ENCODE measurements at regions not wholly inside any gene's neighbourhood (a gene's known extent, or its start where the extent isn't known, plus 50 kb on each side); places are given as distances from the start of the nearest gene placed in this dataset.
"Not testable (repeated sequence)": the region's sequence is repeated elsewhere in the genome, so short reads cannot be mapped to it uniquely, and the experiment has no call there.

DNA sequence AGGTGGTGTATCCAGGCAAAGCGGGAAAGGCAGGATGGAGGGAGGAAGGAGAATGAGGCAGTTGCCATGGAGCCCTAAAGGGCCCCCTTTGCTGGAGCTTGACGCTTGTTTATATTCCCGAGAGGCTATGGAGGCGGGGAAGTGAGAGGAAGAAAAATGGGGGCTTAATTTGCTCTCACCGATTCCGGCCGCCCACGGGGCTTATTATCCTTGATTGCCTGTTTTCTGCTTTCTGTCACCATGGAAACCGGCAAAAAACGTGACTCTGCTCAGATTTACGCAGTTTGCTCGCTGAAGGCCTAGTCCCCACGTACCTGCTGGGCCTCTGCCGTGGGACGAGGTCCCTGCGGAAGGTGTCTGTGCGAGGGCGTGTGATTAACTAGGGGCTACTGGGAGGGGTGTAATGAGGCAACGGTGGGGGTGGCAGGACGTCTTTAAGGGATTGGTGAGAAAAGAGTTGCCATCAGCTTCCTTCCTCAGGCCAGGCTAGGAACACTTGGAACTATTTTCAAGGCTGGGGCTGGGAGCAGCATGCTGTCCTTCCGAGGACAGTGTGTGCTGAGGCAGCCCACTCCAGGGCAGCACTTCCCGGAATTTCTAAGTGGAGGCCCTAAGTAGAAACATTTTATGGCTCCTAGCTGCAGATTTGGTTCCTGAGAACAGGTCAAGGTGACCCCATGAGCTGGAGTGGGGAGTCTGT is 110.8 kb upstream of the NDN start:
- H3K4me3 Mint-ChIP-seq = no peak overlapping the region
- no peak overlapping the region for H3K27ac Mint-ChIP-seq
- H3K27me3 Mint-ChIP-seq (ENCODE audit: insufficient read depth) = no peaks in the 10 kb centered on the region
- H3K36me3 Mint-ChIP-seq (ENCODE audit: low read depth) = no peaks in the 10 kb centered on the region
- DNase-seq (ENCODE audit: low spot score) = no peak
- peaks cover 42% of the 10 kb centered on the region for H3K9me3 Mint-ChIP-seq
- H3K4me1 Mint-ChIP-seq (ENCODE audit: low read depth) = no peaks in the 10 kb centered on the region
- intact Hi-C loops (cut with micrococcal nuclease) = no loop called here

DNA sequence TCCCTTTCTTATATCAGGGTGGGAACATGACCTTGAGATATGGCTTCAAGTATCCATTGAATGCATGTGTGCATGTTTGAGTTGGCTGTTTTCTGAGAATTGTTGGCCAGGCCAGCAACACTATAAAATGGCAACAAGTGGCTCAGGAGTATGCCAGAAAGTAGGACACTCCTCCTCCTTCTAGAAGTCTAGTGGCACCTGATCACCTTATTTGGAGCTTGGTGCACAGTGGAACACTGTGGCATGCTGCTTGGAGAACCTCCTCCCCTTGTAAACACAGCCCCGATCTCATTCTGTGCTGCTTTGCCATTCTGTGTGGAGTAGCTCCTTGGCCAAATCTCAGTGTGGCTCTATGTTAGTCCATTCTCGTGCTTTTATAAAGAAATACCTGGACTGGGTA is 114.8 kb upstream of the NDN start:
- no peak for DNase-seq (ENCODE audit: low spot score)
- H3K4me3 Mint-ChIP-seq = no peak overlapping the region
- H3K4me1 Mint-ChIP-seq (ENCODE audit: low read depth) = no peaks in the 10 kb centered on the region
- H3K27me3 Mint-ChIP-seq (ENCODE audit: insufficient read depth) = no peaks in the 10 kb centered on the region
- no peaks in the 10 kb centered on the region for H3K36me3 Mint-ChIP-seq (ENCODE audit: low read depth)
- peaks cover 46% of the 10 kb centered on the region for H3K9me3 Mint-ChIP-seq
- intact Hi-C loops (cut with micrococcal nuclease) = no loop called here
- H3K27ac Mint-ChIP-seq = no peak overlapping the region

DNA sequence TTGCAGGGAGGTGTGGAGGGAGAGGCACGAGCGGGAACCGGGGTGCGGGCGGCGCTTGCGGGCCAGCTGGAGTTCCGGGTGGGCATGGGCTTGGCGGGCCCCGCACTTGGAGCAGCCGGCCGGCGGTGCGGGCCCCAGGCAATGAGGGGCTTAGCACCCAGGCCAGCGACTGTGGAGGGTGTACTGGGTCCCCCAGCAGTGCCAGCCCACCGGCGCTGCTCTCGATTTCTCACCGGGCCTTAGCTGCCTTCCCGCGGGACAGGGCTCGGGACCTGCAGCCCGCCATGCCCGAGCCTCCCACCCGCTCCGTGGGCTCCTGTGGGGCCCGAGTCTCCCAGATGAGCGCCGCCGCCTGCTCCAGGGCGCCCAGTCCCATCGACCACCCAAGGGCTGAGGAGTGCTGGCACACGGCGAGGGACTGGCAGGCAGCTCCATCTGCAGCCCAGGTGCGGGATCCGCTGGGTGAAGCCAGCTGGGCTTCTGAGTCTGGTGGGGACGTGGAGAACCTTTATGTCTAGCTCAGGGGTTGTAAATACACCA is 115.9 kb upstream of the NDN start:
- H3K36me3 Mint-ChIP-seq (ENCODE audit: low read depth); H3K27ac Mint-ChIP-seq; H3K27me3 Mint-ChIP-seq (ENCODE audit: insufficient read depth); DNase-seq (ENCODE audit: low spot score); intact Hi-C loops (cut with micrococcal nuclease); H3K4me3 Mint-ChIP-seq; H3K4me1 Mint-ChIP-seq (ENCODE audit: low read depth): not testable (repeated sequence)
- H3K9me3 Mint-ChIP-seq = peaks cover 35% of the 10 kb centered on the region

DNA sequence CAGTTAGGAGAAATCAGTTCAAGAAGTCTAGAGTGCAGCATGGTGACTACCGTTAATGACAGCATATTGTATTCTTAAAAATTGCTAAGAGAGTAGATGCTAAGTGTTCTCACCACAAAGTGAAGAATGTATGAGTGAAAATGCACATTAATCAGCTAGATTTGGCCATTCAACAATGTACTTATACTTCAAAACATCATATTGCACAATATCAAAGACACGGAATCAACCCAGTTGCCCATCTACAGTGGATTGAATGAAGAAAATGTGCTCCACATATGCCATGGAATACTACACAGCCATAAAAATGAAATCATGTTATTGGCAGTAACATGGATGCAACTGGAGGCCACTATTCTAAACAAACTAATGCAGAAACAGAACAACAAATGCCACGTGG is 119.9 kb upstream of the NDN start:
- no peaks in the 10 kb centered on the region for H3K4me1 Mint-ChIP-seq (ENCODE audit: low read depth)
- H3K4me3 Mint-ChIP-seq = no peak overlapping the region
- intact Hi-C loops (cut with micrococcal nuclease) = no loop called here
- H3K9me3 Mint-ChIP-seq = peaks cover 31% of the 10 kb centered on the region
- DNase-seq (ENCODE audit: low spot score) = no peak
- H3K27me3 Mint-ChIP-seq (ENCODE audit: insufficient read depth) = no peaks in the 10 kb centered on the region
- H3K36me3 Mint-ChIP-seq (ENCODE audit: low read depth) = no peaks in the 10 kb centered on the region
- no peak overlapping the region for H3K27ac Mint-ChIP-seq

DNA sequence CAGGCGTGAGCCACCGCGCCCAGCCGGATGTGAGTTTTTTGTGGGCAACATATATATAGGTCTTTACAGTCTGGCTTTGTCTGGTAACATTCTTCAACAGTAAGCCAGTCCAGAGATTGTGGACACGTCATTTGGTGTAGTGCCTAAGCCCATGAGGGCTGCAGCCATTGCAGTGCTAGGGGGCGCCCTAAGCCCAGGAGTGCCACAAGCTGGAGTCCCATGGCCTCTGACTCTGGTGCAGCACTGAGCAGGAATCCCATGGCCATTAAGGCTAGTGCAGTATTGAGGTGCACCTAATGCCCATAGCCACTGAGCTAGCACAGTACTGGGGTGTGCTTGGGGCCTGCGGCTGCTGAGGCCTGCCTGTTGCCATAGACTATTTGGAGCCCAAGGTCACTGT is 136.4 kb upstream of the NDN start:
- H3K27ac Mint-ChIP-seq = no peak overlapping the region
- no peak for DNase-seq (ENCODE audit: low spot score)
- no peak overlapping the region for H3K4me3 Mint-ChIP-seq
- intact Hi-C loops (cut with micrococcal nuclease) = no loop called here
- no peaks in the 10 kb centered on the region for H3K27me3 Mint-ChIP-seq (ENCODE audit: insufficient read depth)
- H3K36me3 Mint-ChIP-seq (ENCODE audit: low read depth) = no peaks in the 10 kb centered on the region
- H3K9me3 Mint-ChIP-seq = peaks cover 12% of the 10 kb centered on the region
- H3K4me1 Mint-ChIP-seq (ENCODE audit: low read depth) = no peaks in the 10 kb centered on the region

DNA sequence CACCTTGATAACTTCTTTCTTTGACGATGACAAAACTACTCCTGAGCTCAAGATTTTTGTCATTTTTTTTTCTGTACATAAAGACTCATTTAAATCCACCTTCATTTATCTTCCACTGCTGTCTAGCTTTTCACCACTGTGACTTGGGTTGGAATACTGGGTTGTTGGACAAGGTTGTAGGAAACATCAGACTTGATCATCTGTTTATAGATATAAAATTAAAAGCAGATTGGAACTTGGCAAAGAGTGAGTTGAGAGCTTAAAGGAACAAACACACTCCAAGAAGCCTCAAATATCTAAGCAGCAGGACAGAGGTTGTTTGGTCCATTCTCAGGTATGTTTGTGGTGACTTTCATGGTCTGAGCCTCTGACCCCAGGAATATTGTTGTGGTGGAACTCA is 141.7 kb upstream of the NDN start:
- Mint-ChIP-seq H3K27me3 (ENCODE audit: insufficient read depth) (no peaks in the 10 kb centered on the region), H3K36me3 (ENCODE audit: low read depth) (no peaks in the 10 kb centered on the region), H3K4me3 (no peak overlapping the region), H3K4me1 (ENCODE audit: low read depth) (no peaks in the 10 kb centered on the region), H3K9me3 (peaks cover 6% of the 10 kb centered on the region), H3K27ac (no peak overlapping the region)
- no peak for DNase-seq (ENCODE audit: low spot score)
- intact Hi-C loops (cut with micrococcal nuclease) = no loop called here

DNA sequence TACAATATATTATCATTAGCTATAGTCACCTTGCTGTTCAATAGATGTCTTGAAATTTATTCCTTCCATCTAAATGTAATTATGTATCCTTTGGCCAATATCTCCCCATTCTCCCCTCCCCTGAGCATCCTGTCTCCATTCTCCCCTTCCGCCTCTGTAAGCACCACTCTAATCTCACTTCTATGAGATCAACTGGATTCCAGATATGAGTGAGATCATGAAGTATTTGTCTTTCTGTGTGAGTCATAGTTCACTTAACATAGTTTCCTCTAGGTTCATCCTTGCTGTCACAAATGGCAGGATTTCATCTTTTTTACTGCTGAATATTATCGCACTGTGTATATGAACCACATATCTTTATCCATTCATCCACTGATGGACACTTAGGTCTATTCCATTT is 148.8 kb upstream of the NDN start:
- no peaks in the 10 kb centered on the region for H3K4me1 Mint-ChIP-seq (ENCODE audit: low read depth)
- no peak for DNase-seq (ENCODE audit: low spot score)
- no peak overlapping the region for H3K4me3 Mint-ChIP-seq
- H3K27ac Mint-ChIP-seq = no peak overlapping the region
- H3K27me3 Mint-ChIP-seq (ENCODE audit: insufficient read depth) = no peaks in the 10 kb centered on the region
- H3K9me3 Mint-ChIP-seq = peaks cover 21% of the 10 kb centered on the region
- intact Hi-C loops (cut with micrococcal nuclease) = no loop called here
- H3K36me3 Mint-ChIP-seq (ENCODE audit: low read depth) = no peaks in the 10 kb centered on the region

DNA sequence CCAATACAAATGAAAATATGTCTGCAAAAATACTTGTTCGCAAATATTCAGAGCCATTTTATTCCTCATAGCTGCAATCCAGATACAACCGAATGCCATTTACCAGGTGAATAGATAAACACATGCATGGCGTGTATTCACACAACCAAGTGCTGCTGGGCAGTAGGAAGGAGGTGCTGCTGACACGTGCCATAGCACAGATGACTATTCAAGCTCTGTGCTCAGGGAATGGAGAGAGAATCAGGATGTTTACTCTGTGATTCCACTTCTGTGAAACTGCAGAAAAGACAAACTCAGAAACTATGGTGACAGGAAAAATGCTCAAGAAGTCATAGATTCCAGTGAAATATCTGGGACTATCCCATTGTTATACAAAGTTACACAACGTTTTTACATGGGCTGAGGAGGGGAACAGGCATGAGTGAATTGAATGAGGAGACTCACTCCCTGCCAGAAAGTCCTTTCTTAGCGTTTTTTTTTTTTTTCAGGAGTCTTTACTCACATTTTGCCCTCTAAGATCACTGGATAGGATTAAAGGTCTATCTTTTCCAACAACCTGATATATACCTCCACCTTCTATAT is 152.9 kb upstream of the NDN start:
- no peaks in the 10 kb centered on the region for H3K36me3 Mint-ChIP-seq (ENCODE audit: low read depth)
- DNase-seq (ENCODE audit: low spot score) = no peak
- H3K4me1 Mint-ChIP-seq (ENCODE audit: low read depth) = no peaks in the 10 kb centered on the region
- peaks cover 25% of the 10 kb centered on the region for H3K9me3 Mint-ChIP-seq
- H3K27me3 Mint-ChIP-seq (ENCODE audit: insufficient read depth) = no peaks in the 10 kb centered on the region
- H3K27ac Mint-ChIP-seq = no peak overlapping the region
- intact Hi-C loops (cut with micrococcal nuclease) = no loop called here
- H3K4me3 Mint-ChIP-seq = no peak overlapping the region

DNA sequence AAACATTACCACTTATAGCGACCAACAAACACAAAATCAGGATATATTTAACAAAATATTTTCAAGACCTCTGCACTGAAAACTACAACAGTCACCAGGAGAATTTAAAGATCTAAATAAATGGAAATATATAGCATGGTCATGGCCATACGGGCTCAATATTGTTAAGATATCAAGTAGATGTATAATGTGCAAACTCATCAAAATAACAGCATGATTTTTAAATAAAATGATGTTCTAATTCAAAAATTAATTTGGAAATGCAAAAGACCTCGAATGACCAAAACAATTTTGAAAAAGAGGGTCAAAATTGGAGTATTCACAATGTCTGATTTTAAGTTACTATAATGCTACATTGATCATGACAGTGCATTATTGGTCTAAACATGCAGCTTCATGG is 159.1 kb upstream of the NDN start:
- no peak overlapping the region for H3K4me3 Mint-ChIP-seq
- no peaks in the 10 kb centered on the region for H3K4me1 Mint-ChIP-seq (ENCODE audit: low read depth)
- no peak overlapping the region for H3K27ac Mint-ChIP-seq
- H3K27me3 Mint-ChIP-seq (ENCODE audit: insufficient read depth) = no peaks in the 10 kb centered on the region
- no peak for DNase-seq (ENCODE audit: low spot score)
- H3K9me3 Mint-ChIP-seq = peaks cover 19% of the 10 kb centered on the region
- intact Hi-C loops (cut with micrococcal nuclease) = no loop called here
- H3K36me3 Mint-ChIP-seq (ENCODE audit: low read depth) = no peaks in the 10 kb centered on the region

DNA sequence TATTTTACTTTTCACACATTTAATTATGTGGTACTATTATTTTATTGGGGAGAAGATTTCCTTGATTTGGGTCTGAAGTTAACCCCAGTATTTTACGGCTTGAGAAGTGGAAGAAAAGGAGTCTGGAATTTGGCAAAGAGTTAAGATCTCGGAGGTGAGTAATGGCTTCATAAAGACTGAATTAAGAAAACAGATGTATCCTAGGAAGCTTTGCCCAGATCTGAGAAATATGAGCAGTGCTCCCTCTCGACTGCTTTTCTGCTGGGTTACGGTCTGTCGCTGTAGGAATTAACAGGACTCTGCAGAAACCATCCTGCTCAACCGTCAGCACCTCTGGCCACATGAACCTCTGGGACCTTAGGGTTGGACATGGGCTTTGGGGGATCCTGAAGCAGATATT is 163.6 kb upstream of the NDN start:
- Mint-ChIP-seq H3K27me3 (ENCODE audit: insufficient read depth) (no peaks in the 10 kb centered on the region), H3K9me3 (peaks cover 10% of the 10 kb centered on the region), H3K36me3 (ENCODE audit: low read depth) (no peaks in the 10 kb centered on the region), H3K27ac (no peak overlapping the region), H3K4me1 (ENCODE audit: low read depth) (no peaks in the 10 kb centered on the region), H3K4me3 (no peak overlapping the region)
- no peak for DNase-seq (ENCODE audit: low spot score)
- intact Hi-C loops (cut with micrococcal nuclease) = no loop called here

DNA sequence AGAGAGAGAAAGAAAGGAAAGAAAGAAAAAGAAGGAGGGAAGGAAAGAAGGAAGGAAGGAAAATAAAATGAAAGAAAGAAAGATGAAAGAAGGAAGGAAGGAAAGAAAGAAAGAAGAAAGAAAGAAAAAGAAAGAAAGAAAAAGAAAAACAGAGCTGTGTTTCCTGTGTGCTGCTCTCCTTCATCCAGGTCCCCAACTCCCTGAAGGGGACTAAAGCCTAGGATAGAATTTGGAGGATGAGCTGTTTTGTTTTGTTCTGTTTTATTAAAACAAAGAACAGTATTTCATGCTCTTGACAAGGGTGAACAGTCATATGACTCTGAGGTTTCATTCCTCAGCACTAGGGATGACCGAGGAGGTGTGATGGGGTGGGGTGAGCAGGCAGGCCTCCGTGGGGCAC is 164.8 kb upstream of the NDN start:
- DNase-seq (ENCODE audit: low spot score) = no peak
- no peaks in the 10 kb centered on the region for H3K27me3 Mint-ChIP-seq (ENCODE audit: insufficient read depth)
- H3K9me3 Mint-ChIP-seq = peaks cover 10% of the 10 kb centered on the region
- intact Hi-C loops (cut with micrococcal nuclease) = no loop called here
- no peaks in the 10 kb centered on the region for H3K4me1 Mint-ChIP-seq (ENCODE audit: low read depth)
- H3K4me3 Mint-ChIP-seq = no peak overlapping the region
- H3K36me3 Mint-ChIP-seq (ENCODE audit: low read depth) = no peaks in the 10 kb centered on the region
- no peak overlapping the region for H3K27ac Mint-ChIP-seq

DNA sequence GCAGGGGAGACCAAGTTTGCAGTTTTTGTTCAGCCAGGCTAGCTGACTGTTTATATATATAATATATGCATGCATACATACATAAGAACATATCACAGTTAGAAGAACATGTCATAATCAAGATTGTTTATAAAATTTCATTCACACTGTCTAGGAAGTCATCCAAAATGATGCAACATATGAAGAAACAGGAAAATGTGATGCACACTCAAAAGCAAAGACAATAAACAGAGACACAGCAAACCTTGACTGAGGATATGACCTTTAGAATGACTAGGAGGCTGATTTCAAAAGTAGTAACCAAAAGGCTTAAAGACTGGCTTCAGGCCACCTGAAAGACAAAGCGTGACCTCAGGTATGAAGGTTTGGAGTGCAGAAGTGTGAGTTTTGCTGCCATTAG is 166.2 kb upstream of the NDN start:
- no peak overlapping the region for H3K4me3 Mint-ChIP-seq
- DNase-seq (ENCODE audit: low spot score) = no peak
- peaks cover 10% of the 10 kb centered on the region for H3K9me3 Mint-ChIP-seq
- H3K27ac Mint-ChIP-seq = no peak overlapping the region
- H3K27me3 Mint-ChIP-seq (ENCODE audit: insufficient read depth) = no peaks in the 10 kb centered on the region
- no peaks in the 10 kb centered on the region for H3K36me3 Mint-ChIP-seq (ENCODE audit: low read depth)
- intact Hi-C loops (cut with micrococcal nuclease) = no loop called here
- H3K4me1 Mint-ChIP-seq (ENCODE audit: low read depth) = no peaks in the 10 kb centered on the region

DNA sequence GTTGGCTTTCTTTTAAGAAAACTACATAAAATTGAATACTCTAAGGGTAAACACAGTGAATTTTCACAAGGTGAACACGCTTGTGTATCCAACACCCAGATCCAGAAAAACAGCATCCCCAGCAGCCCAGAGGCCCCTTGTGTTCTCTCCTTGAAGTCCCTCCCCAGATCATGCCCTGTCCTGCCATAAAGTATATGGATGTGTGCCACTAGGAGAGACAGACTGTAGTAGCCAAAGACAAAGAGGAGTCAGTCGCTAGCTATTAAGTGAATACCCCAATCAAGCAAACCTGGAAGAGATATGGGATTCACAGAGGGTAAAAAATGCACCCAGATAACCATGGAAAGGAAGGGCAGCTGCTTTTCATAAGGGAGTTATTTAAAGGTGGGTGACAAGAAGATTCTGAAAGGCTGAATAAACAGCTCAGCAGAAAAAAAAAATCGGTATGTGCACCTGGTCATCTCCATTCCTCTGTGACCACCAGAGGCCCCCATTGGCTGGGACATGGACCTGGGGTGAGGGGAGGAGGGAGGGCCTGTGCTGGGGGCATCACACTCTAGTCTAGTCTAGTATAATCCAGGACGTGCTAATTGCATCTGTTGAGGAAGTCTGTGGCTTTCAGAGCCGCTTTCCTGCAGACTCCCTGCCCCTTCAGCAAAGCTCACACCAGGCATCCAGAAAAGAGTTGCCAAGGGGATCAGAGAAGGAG is 167.3 kb upstream of the NDN start:
- DNase-seq (ENCODE audit: low spot score) = no peak
- H3K9me3 Mint-ChIP-seq = peaks cover 7% of the 10 kb centered on the region
- H3K27me3 Mint-ChIP-seq (ENCODE audit: insufficient read depth) = no peaks in the 10 kb centered on the region
- no peak overlapping the region for H3K4me3 Mint-ChIP-seq
- H3K27ac Mint-ChIP-seq = no peak overlapping the region
- H3K4me1 Mint-ChIP-seq (ENCODE audit: low read depth) = no peaks in the 10 kb centered on the region
- H3K36me3 Mint-ChIP-seq (ENCODE audit: low read depth) = no peaks in the 10 kb centered on the region
- intact Hi-C loops (cut with micrococcal nuclease) = no loop called here
